TTC549 (cell line): ENCODE measurements at regions not wholly inside any gene's neighbourhood (a gene's known extent, or its start where the extent isn't known, plus 50 kb on each side); places are given as distances from the start of the nearest gene placed in this dataset.
"Not testable (repeated sequence)": the region's sequence is repeated elsewhere in the genome, so short reads cannot be mapped to it uniquely, and the experiment has no call there.

Experiments used
- FAIRE-seq: peaks from 2 replicates; lab custom pipeline; 2012; peaks lifted over from hg19 to GRCh38; lab: Jason Lieb, UNC

DNA sequence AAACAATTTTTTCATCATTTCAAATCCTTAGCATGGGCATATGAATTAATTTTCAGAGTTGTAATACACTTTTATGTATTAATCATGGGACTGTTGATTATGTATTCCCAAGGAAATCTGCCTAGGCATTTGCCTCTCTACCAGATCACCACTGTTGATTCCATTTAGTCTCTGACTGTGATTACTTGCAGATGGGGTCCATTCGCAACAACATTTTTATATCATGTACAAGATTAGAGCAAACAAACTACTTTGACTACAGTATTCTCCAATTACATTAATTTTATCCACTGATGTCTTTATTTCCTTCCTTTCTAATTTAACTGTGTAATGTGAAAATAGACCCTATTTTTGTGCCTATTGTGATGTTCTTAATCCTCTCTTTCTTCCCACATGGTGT is 831.4 kb upstream of the SLC35B3 start:
- no peak for FAIRE-seq

DNA sequence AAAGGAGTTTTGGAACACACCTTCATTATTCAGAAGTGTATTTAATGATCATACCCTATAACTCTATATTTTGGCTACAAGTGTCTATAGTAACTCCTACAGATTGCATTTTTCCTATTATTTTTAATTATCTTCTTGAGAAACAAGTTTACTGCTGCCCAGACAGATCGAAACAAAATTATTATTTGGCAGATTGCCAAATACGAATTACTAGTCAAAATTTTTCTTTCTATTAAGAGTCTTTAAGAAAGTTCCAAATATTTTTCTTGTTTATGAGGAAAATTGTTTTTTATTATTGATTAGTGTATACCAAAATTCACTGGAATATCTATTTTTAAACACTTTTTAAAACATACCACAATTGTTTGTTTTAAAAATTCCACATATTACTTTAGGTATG is 821.9 kb upstream of the SLC35B3 start:
- no peak for FAIRE-seq

DNA sequence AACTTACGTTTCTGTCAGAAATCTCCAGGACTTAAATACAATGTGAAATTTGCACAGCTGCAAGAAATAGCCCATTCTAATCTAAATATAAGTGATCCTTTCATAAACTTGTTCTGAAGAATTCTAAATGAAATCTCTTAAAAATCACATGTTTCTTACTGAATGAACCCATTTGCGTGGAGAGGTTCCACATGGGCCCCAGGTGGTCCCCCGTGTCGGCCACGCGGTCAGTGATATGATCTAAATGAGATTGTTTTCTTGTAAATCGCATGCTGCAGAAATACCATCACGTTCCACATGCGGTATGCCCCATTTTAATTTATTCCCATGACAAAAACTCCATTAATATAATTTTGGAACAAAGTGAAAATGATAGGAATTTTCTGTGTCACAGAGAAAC is 818.9 kb upstream of the SLC35B3 start:
- FAIRE-seq, result no peak

DNA sequence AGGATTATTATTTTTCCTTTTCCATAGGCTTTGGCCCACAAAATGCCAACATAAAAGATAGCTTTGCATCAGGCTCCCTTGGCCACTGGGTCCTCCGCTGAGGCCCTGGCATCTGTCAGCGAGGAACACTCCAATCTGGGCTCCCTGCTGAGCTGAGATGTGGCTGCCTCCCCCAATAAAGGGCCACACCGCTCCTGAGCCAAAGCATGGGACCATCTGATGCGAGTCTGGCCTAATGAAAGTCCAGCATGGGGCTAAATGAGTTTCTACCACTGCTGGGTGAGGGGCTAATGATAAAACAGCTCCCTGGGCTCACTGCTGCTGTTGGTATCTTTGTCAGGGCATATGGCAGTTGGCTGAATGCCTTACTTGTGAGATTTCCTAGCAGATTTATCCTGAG is 817.5 kb upstream of the SLC35B3 start:
- no peak for FAIRE-seq

DNA sequence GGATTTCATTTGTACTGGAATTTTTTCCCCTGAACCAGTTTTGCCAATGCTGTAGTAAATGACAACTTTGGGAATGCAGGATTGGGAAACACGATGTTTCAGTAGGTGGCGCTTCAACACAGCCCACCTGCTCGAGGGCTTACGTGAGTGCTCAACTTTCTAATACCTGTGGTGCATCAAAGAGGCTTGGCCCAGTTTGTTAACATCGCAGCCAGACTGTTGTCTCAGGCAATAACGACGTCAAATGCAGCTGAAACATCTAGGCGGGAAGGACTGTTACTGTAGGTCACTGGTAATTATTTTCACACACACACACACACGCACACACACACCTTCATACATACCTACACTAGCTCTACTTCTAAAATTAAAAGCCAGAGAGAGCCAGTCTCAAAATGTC is 815.5 kb upstream of the SLC35B3 start:
- no peak for FAIRE-seq

DNA sequence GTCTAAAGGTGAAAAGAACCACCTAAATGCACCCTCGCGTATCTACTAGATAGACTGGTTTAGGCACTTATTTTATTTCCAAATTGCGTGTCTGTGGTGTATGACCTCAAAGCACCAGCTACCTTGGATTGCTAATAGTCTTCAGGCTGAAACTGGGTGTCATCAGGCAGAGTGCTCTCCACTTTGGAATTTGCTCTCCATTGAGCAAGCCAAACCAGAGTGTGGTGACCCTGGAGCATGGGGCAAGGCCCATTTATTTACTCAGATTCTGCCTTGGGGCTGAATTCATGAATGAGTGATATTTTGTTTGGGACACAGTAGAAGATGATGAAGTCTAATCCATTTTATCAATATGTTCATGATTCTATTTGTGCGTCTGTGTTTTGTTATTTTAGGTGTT is 812.8 kb upstream of the SLC35B3 start:
- no peak for FAIRE-seq

DNA sequence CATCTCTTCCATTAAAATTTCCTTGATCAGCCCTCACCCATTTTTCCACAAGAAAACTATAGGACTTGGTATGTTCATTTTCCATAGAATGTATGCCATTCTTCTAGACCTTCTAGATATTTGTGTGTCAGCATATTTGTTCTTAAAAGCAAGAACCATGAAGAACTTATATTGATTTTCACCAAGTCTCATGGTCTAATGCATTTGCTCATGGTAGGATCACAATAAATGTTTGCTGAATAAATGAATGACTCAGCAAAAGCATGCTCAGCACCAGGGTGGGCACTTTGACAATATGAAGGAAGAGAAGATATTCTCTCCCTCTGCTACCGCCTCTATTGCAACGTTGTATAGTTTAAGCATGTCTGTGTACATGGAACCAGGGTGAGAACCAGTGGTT is 805.5 kb upstream of the SLC35B3 start:
- FAIRE-seq, result no peak

DNA sequence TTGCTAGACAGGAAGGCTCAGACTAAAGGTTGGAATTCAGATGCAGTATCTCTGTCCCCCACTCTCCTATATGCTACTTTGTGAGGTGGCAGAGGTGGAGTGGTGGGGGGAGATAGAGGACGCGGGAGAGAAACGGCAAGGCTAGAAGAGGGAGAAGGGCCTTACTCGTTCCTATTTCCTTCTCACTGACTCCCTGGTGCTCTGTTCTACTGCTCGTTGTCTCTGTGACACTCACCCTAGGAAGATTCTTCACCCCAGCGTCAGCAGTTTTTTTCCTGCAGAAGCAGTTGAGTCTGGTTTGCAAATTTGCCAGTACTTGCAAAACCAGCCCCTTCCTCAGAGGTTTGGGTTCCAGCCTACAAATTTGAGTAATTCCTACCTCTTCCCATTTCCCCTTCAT is 801.1 kb upstream of the SLC35B3 start:
- FAIRE-seq, result no peak

DNA sequence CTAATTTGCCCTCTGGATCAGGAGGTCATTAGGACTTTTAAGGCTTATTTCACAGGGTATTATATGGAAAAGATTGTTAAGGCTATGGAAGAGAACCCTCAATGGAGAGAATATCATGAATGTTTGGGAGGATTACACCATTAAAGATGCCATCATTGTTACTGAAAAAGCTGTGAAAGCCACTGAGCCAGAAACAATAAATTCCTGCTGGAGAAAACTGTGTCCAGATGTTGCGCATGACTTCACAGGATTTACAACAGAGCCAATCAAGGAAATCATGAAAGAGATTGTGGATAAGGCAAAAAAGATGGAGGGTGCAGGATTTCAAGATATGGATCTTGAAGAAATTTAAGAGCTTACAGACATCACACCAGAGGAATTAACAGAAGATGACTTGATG is 798.3 kb upstream of the SLC35B3 start:
- FAIRE-seq, result no peak

- FAIRE-seq, result no peak
Measured at GRCh38 chr6:9233226-9233625, 797.9 kb upstream of the SLC35B3 start.

DNA sequence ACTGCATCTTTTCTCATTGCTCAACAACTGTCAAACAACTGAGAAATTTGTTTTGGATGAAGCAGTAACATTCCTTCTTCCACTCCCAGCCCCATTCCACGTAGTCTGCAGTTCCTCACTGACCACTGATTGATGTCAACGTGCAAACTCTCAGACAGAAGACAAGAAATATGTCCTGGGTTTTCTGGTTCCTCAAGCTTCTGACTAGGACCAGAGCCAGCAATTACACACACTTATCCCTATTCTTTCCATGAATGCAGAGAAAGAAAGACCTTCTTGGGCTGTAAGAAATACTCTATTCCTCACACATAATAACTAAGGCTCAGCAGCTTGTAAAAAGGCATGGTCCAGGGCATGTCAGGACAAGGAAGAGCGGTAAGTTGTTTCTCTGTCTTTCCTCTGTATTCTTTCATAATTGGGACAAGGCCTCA is 790.1 kb upstream of the SLC35B3 start:
- no peak for FAIRE-seq

- no peak for FAIRE-seq
Measured at GRCh38 chr6:9224539-9224938, 789.2 kb upstream of the SLC35B3 start.

- FAIRE-seq, result not testable (repeated sequence)
Measured at GRCh38 chr6:9213717-9214116, 778.4 kb upstream of the SLC35B3 start.

GRCh38 chr6:9208966-9209365 is 773.6 kb upstream of the SLC35B3 start:
- no peak for FAIRE-seq

DNA sequence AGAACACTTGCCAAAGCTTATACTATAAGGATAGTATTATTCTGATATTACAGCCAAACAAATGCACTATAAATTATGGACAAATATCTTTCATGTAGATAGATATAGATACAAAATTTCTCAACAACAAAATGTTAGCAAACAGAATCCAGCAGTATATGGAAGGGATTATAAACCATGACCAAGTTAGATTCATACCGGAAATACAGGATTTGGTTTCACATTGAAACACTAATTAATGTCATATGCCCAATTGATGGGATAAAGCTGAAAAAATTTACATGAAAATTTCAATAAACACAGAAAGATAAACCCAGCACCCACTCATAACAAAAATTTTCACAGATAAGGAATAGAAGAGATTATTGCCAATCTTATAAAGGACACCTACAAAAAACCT is 770.3 kb upstream of the SLC35B3 start:
- FAIRE-seq, result no peak

GRCh38 chr6:9204171-9204570 is 768.8 kb upstream of the SLC35B3 start:
- FAIRE-seq, result no peak

GRCh38 chr6:9200712-9201111 is 765.4 kb upstream of the SLC35B3 start:
- FAIRE-seq, result no peak

GRCh38 chr6:9197726-9198125 is 762.4 kb upstream of the SLC35B3 start:
- FAIRE-seq, result no peak

- FAIRE-seq, result no peak
Measured at GRCh38 chr6:9195322-9195721, 760.0 kb upstream of the SLC35B3 start.

- no peak for FAIRE-seq
Measured at GRCh38 chr6:9192405-9192909, 757.1 kb upstream of the SLC35B3 start.

DNA sequence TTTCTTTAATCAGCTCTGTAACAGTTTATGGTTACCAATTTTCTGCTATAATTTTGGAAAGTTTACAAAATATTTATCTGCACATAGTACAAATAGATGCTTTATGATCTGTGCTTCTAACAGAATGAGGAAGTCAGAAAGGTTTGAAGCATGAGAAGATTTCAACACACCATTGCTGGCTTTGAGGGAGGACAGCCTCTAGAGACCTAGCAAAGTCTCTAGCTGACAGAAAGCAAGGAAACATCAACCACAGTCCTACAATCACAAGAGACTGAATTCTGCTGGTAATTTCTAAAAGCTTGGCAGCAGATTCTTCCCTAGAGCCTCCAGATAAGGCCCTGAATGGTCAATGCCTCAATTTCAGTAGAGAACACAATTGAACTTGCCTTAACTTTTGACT is 750.8 kb upstream of the SLC35B3 start:
- FAIRE-seq, result no peak

GRCh38 chr6:9178071-9178470 is 742.7 kb upstream of the SLC35B3 start:
- FAIRE-seq, result no peak

DNA sequence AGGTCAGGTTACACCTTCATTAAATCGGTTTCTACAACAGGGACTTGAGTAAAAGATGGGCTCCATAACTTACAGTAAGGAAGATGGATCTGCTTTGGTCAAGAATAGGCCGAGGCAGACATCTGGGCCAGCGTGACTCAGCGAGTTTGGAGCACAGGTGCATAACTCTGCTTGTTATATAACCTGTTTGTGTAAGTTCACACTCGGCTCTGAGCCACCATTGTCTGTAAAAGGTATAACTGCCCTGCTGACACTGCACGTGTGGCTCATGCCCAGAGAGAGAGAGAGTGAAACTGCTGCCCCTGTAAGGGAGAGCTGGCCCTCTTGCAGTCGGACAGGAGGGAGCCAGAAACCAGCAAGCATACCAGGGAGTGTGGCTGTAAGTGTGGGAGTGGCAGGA is 737.9 kb upstream of the SLC35B3 start:
- no peak for FAIRE-seq

DNA sequence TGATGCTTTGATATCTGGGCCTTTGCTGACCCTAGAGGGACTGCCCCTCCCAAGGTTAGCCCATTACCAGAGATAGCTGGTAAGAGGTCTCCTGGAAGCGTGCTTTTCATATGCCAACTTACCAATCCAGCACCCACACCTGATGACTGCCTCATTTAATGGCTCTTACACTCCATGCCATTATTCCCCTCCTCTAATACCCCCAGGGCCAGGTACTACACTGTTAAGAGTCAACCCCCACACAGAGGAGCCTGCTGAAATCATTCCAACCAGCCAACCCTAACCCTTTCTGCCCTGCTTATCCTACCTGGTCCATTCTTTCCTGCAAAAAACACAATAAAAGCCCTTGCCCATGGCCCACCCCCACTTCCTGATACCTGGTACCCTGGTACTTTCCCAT is 736.8 kb upstream of the SLC35B3 start:
- FAIRE-seq, result no peak

DNA sequence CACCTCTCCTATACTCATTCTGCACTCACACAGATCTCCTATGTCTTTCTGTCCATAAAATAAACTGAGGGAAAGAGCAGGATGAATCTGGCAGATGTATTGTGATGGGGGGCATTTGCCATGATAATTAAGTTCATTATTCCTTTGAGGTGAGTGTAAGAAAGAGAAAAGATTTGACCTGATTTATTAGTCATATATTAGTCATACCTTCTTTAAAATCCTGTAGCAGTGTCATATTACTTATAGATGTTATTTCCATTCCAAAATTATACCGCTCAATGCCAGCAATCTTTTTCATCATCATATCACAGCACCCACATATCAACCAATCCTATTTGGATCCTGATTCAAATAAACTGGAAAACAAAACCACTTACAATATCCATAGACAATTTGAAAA is 733.3 kb upstream of the SLC35B3 start:
- FAIRE-seq, result no peak
